Kidney (tissue), 13 donors: ENCODE measurements at regions not wholly inside any gene's neighbourhood (a gene's known extent, or its start where the extent isn't known, plus 50 kb on each side); places are given as distances from the start of the nearest gene placed in this dataset.
A peak's percentile ranks its signal among the peaks of the same experiment; 100 is the strongest.

ENCODE experiments used
- DNase-seq, 5 donors: peaks; one replicate each; pipeline ENCODE4 v3.0.0-alpha.2; 2013 to 2020
- FAIRE-seq: peaks from 2 replicates; lab custom pipeline; 2012; peaks lifted over from hg19 to GRCh38; lab: Jason Lieb, UNC
- H3K27ac ChIP-seq, 2 donors: one replicate each; pipeline ENCODE4 v1.7.0; 2013; ENCODE audit warnings: low read depth in 2 of 2, low read length in 2 of 2, inconsistent platforms in 1 of 2
- H3K27me3 ChIP-seq: one replicate; pipeline ENCODE4 v1.7.1; 2013; ENCODE audit warnings: low read length, inconsistent platforms; ENCODE audit not compliant: control insufficient read depth, insufficient read depth
- H3K36me3 ChIP-seq, 3 donors: one replicate each; pipeline versions ENCODE4 v1.7.0 to v1.7.1; 2013; ENCODE audit warnings: low read length in 3 of 3, control low read depth in 1 of 3, inconsistent platforms in 1 of 3; ENCODE audit not compliant: insufficient read depth in 3 of 3, control insufficient read depth in 2 of 3
- H3K4me1 ChIP-seq, 3 donors: one replicate each; pipeline versions ENCODE4 v1.7.0 to v1.7.1; 2013; ENCODE audit warnings: low read length in 3 of 3, inconsistent platforms in 1 of 3, low read depth in 1 of 3; ENCODE audit not compliant: control insufficient read depth in 2 of 3, insufficient read depth in 2 of 3
- H3K4me3 ChIP-seq, 3 donors: one replicate each; pipeline versions ENCODE4 v1.7.0 to v1.8.1; 2013; ENCODE audit warnings: low read length in 3 of 3, control low read depth in 1 of 3, inconsistent platforms in 1 of 3
- H3K9ac ChIP-seq, 3 donors: one replicate each; pipeline versions ENCODE4 v1.7.0 to v1.7.1; 2013; ENCODE audit warnings: low read length in 3 of 3, control low read depth in 1 of 3, inconsistent platforms in 1 of 3
- H3K9me3 ChIP-seq, 3 donors: one replicate each; pipeline versions ENCODE4 v1.7.0 to v1.7.1; 2013; ENCODE audit warnings: low read length in 3 of 3, control low read depth in 1 of 3, inconsistent platforms in 1 of 3; ENCODE audit not compliant: control insufficient read depth in 2 of 3, insufficient read depth in 1 of 3
- CTCF ChIP-seq: IDR thresholded peaks from 3 replicates; pipeline ENCODE4 v1.5.1; 2012; ENCODE audit warnings: mild to moderate bottlenecking, moderate library complexity, borderline replicate concordance; ENCODE audit not compliant: insufficient read depth; ENCODE audit errors: extremely low read depth
- intact Hi-C: fragments of 100-400 bp; cut with DNase I; formaldehyde crosslinking; loops from one replicate; pipeline ENCODE4 v1.11.1; 2022
- donor health status: control.
- donor health status: control.
- donor health status: control.
- donor health status: control.
- donor health status: control.
- donor health status: DM: yes; HTN: yes; CAD: no.
- donor health status: Normal renal cell carcinoma (clear cell type).

GRCh38 chr18:6646801-6647200, 82.7 kb upstream of the ARHGAP28 start:
- no peaks in the 10 kb centered on the region for H3K27me3 ChIP-seq
- H3K9me3 ChIP-seq: peaks cover 0 to 3% (median 0%) of the 10 kb centered on the region in 3 donors
- intact Hi-C loops: no loop called here
- TF ChIP-seq CTCF: no peak
- no peaks in the 10 kb centered on the region for H3K36me3 ChIP-seq
- no peak overlapping the region for H3K9ac ChIP-seq
- DNase-seq (peak in 1 of 5 donors; percentile 60), FAIRE-seq (no peak)
- H3K27ac ChIP-seq: no peak overlapping the region
- no peak overlapping the region for H3K4me3 ChIP-seq
- no peaks in the 10 kb centered on the region for H3K4me1 ChIP-seq

GRCh38 chr18:6648581-6648980, 80.9 kb upstream of the ARHGAP28 start:
- H3K4me1 ChIP-seq: no peaks in the 10 kb centered on the region
- DNase-seq (no peak), FAIRE-seq (no peak)
- no peaks in the 10 kb centered on the region for H3K27me3 ChIP-seq
- no peak overlapping the region for H3K27ac ChIP-seq
- H3K36me3 ChIP-seq: no peaks in the 10 kb centered on the region
- intact Hi-C loops: no loop called here
- H3K4me3 ChIP-seq: no peak overlapping the region
- TF ChIP-seq CTCF: no peak
- peaks cover 0 to 3% (median 0%) of the 10 kb centered on the region in 3 donors for H3K9me3 ChIP-seq
- no peak overlapping the region for H3K9ac ChIP-seq

- intact Hi-C loops: no loop called here
- Histone ChIP-seq H3K4me3 (no peak overlapping the region), H3K27ac (no peak overlapping the region), H3K4me1 (no peaks in the 10 kb centered on the region), H3K9me3 (no peaks in the 10 kb centered on the region), H3K9ac (no peak overlapping the region), H3K27me3 (no peaks in the 10 kb centered on the region), H3K36me3 (no peaks in the 10 kb centered on the region)
- DNase-seq (no peak), FAIRE-seq (no peak)
- no peak for TF ChIP-seq CTCF
Measured at GRCh38 chr18:6649421-6650126, 79.9 kb upstream of the ARHGAP28 start.

GRCh38 chr18:6650127-6650507, 79.4 kb upstream of the ARHGAP28 start:
- H3K9me3 ChIP-seq: no peaks in the 10 kb centered on the region
- no peak for TF ChIP-seq CTCF
- no peaks in the 10 kb centered on the region for H3K4me1 ChIP-seq
- no peak overlapping the region for H3K4me3 ChIP-seq
- FAIRE-seq (no peak), DNase-seq (no peak)
- H3K9ac ChIP-seq: no peak overlapping the region
- no peaks in the 10 kb centered on the region for H3K36me3 ChIP-seq
- no peaks in the 10 kb centered on the region for H3K27me3 ChIP-seq
- no peak overlapping the region for H3K27ac ChIP-seq
- intact Hi-C loops: no loop called here
